HepG2 (cell line): ENCODE measurements at regions not wholly inside any gene's neighbourhood (a gene's known extent, or its start where the extent isn't known, plus 50 kb on each side); places are given as distances from the start of the nearest gene placed in this dataset.

Experiments used
- ATAC-seq: fragments of 200-7000 bp; cut with Tn5 transposase; 3 replicates; pipeline ENCODE4 v1.9.1; 2020; ENCODE audit warnings: mild to moderate bottlenecking, moderate library complexity
- BruUV-seq: library from RNA; stranded (reverse); fragments of 400-500 nt; replicated peaks from 2 replicates; lab custom pipeline; 2021; lab: Mats Ljungman, UMichigan
- CTCF ChIA-PET: fragments of 300-600 bp; formaldehyde crosslinking; extraction: SDS; loops from one replicate; lab custom pipeline; 2021; ENCODE audit warnings: low total read pairs, inconsistent platforms, low intra/inter-chr PET ratio; lab: Yijun Ruan, JAX
- POLR2A ChIA-PET: fragments of 350-600 bp; sonication (Branson Sonifier 250); formaldehyde crosslinking; loops from one replicate; lab custom pipeline; 2020; ENCODE audit warnings: antibody characterized with exemption, inconsistent platforms; lab: Yijun Ruan, JAX
- DNase-seq: peaks from one replicate; pipeline ENCODE4 v3.0.0-alpha.2; 2015; ENCODE audit warnings: low spot score
- FAIRE-seq: peaks from 3 replicates; lab custom pipeline; 2011; peaks lifted over from hg19 to GRCh38; lab: Jason Lieb, UNC
- H2AFZ ChIP-seq: one replicate; pipeline ENCODE4 v1.6.1; 2011; ENCODE audit warnings: low read length, inconsistent platforms
- H3K27ac ChIP-seq: fragments of 300-600 bp; 3 replicates; pipeline ENCODE4 v1.8.0; 2011; ENCODE audit warnings: mixed run types, mild to moderate bottlenecking, mixed read lengths, low read length, inconsistent platforms; ENCODE audit not compliant: insufficient read depth; ENCODE audit errors: extremely low read length
- H3K27me3 ChIP-seq, 2 experiments: fragments of 200-600 bp in 1 of 2; 2 replicates in 1 of 2; 3 replicates in 1 of 2; pipeline versions ENCODE4 v1.6.0 to v1.8.0; 2011; ENCODE audit warnings: low read length in 2 of 2, mild to moderate bottlenecking in 2 of 2, moderate library complexity in 2 of 2, inconsistent platforms in 1 of 2; ENCODE audit not compliant: insufficient read depth in 2 of 2, control insufficient read depth in 1 of 2
- H3K36me3 ChIP-seq, 2 experiments: fragments of 200-600 bp in 1 of 2; replicated peaks in 1 of 2; 2 replicates in 1 of 2; 3 replicates in 1 of 2; pipeline versions ENCODE4 v1.5.1 to v1.8.0; 2011; ENCODE audit warnings: low read length in 2 of 2, inconsistent platforms in 1 of 2; ENCODE audit not compliant: insufficient read depth in 2 of 2, control insufficient read depth in 1 of 2
- H3K4me1 ChIP-seq: 2 replicates; pipeline ENCODE4 v1.5.1; 2012; ENCODE audit warnings: low read length, inconsistent platforms; ENCODE audit not compliant: insufficient read depth
- H3K4me2 ChIP-seq: 2 replicates; pipeline ENCODE4 v1.6.0; 2011; ENCODE audit warnings: low read depth, low read length, inconsistent platforms
- H3K4me3 ChIP-seq, 3 experiments: fragments of 200-600 bp in 1 of 3; sonication (generic), shearing (Covaris generic) in 1 of 3; replicated peaks in 1 of 3; 2 replicates each; pipeline ENCODE4 v1.5.1; 2011 to 2016; ENCODE audit warnings: low read length in 3 of 3, inconsistent platforms in 2 of 3, low read depth in 2 of 3, mild to moderate bottlenecking in 2 of 3, control low read depth in 1 of 3, mixed read lengths in 1 of 3; ENCODE audit not compliant: insufficient read depth in 1 of 3
- H3K79me2 ChIP-seq: one replicate; pipeline ENCODE4 v1.6.1; 2011; ENCODE audit warnings: low read length, inconsistent platforms; ENCODE audit not compliant: insufficient read depth
- H3K9ac ChIP-seq: 2 replicates; pipeline ENCODE4 v1.6.0; 2011; ENCODE audit warnings: mild to moderate bottlenecking, low read depth, low read length, inconsistent platforms; ENCODE audit not compliant: insufficient read depth
- H3K9me3 ChIP-seq: 2 replicates; pipeline ENCODE4 v1.5.1; 2012; ENCODE audit warnings: mild to moderate bottlenecking, low read length
- H4K20me1 ChIP-seq: 2 replicates; pipeline ENCODE4 v1.6.0; 2011; ENCODE audit warnings: inconsistent platforms, mild to moderate bottlenecking, low read length, moderate library complexity; ENCODE audit not compliant: insufficient read depth
- ARNTL ChIP-seq: sonication (generic); formaldehyde crosslinking; IDR thresholded peaks from 2 replicates; pipeline ENCODE4 v1.4.0; 2020; ENCODE audit warnings: mild to moderate bottlenecking, missing genetic modification reagents
- CEBPZ ChIP-seq: IDR thresholded peaks from 2 replicates; pipeline ENCODE4 v1.6.1; 2012; ENCODE audit warnings: low read length, improper control_type of control experiment
- ELF3 ChIP-seq: IDR thresholded peaks from 2 replicates; pipeline ENCODE4 v1.6.1; 2016; ENCODE audit warnings: missing genetic modification reagents, missing compliant biosample characterization
- ETS1 ChIP-seq: sonication (generic); formaldehyde crosslinking; IDR thresholded peaks from 2 replicates; pipeline ENCODE4 v1.4.0; 2020; ENCODE audit warnings: missing genetic modification reagents
- FOXC1 ChIP-seq: sonication (generic); formaldehyde crosslinking; IDR thresholded peaks from 2 replicates; pipeline ENCODE4 v1.8.0; 2022; ENCODE audit warnings: mild to moderate bottlenecking, missing genetic modification reagents, borderline replicate concordance
- HMG20A ChIP-seq: IDR thresholded peaks from 2 replicates; pipeline ENCODE4 v1.6.1; 2016; ENCODE audit warnings: borderline replicate concordance
- HNRNPLL ChIP-seq: fragments of 200-400 bp; formaldehyde crosslinking; IDR thresholded peaks from 2 replicates; pipeline ENCODE4 v1.6.1; 2017; ENCODE audit warnings: mild to moderate bottlenecking, low read depth, low read length; ENCODE audit not compliant: poor library complexity, severe bottlenecking
- KLF6 ChIP-seq: IDR thresholded peaks from 2 replicates; pipeline ENCODE4 v1.8.0; 2016; ENCODE audit warnings: missing biosample characterization, missing genetic modification reagents
- PCBP2 ChIP-seq: fragments of 200-400 bp; formaldehyde crosslinking; optimal IDR thresholded peaks from 2 replicates; pipeline ENCODE3; 2018; ENCODE audit warnings: low read length, low read depth; ENCODE audit not compliant: poor library complexity, severe bottlenecking
- RFX1 ChIP-seq: fragments of 450-650 bp; IDR thresholded peaks from 2 replicates; pipeline ENCODE4 v1.6.1; 2017
- ZFX ChIP-seq: sonication (generic); formaldehyde crosslinking; IDR thresholded peaks from 2 replicates; pipeline ENCODE4 v1.4.0; 2020; ENCODE audit warnings: mild to moderate bottlenecking, low read depth, missing genetic modification reagents, moderate library complexity
- ZKSCAN1 ChIP-seq: fragments of 150-350 bp; IDR thresholded peaks from 2 replicates; pipeline ENCODE4 v1.6.1; 2014; ENCODE audit warnings: low read length
- ZNF430 ChIP-seq: sonication (generic); formaldehyde crosslinking; IDR thresholded peaks from 2 replicates; pipeline ENCODE4 v1.9.0; 2021; ENCODE audit warnings: mild to moderate bottlenecking, missing genetic modification reagents
- ZNF580 ChIP-seq: IDR thresholded peaks from 2 replicates; pipeline ENCODE4 v1.6.1; 2016; ENCODE audit warnings: low read depth, borderline replicate concordance
- ZNF616 ChIP-seq: sonication (generic); formaldehyde crosslinking; IDR thresholded peaks from 2 replicates; pipeline ENCODE4 v1.5.0; 2020; ENCODE audit warnings: low read depth, mild to moderate bottlenecking, missing genetic modification reagents
- ZNF740 ChIP-seq: sonication (generic); formaldehyde crosslinking; IDR thresholded peaks from 2 replicates; pipeline ENCODE4 v1.4.0; 2020; ENCODE audit warnings: missing genetic modification reagents
- ZNF777 ChIP-seq: sonication (generic); formaldehyde crosslinking; IDR thresholded peaks from 2 replicates; pipeline ENCODE4 v1.4.0; 2020; ENCODE audit warnings: missing genetic modification reagents
- WGBS: methylation state at CpG from one replicate; pipeline ENCODE4 v1.1.6; 2017; ENCODE audit warnings: low lambda C conversion rate; 5-methylcytosine and 5-hydroxymethylcytosine counted together
- in situ Hi-C: cut with HindIII; loops from 2 replicates; pipeline ENCODE4 v1.10.0; 2017; ENCODE audit warnings: low pct_unique_long_range_greater_than_20kb; ENCODE audit not compliant: extremely low pct_ligation_motif_present
- intact Hi-C: fragments of 100-400 bp; cut with micrococcal nuclease; formaldehyde crosslinking; loops from one replicate; pipeline ENCODE4 v1.10.0; 2022; ENCODE audit not compliant: unreplicated experiment

GRCh38 chr3:157906627-157907026 is 199.6 kb downstream of the SHOX2 start:
- intact Hi-C loops, result no loop called here
- no TSS peak for BruUV-seq
- no peak for DNase-seq
- in situ Hi-C loops, result no loop called here
- no peak overlapping the region for H3K4me3 ChIP-seq
- H3K9ac ChIP-seq, result no peak overlapping the region
- no peak overlapping the region for H3K27ac ChIP-seq
- no peaks in the 10 kb centered on the region for H3K79me2 ChIP-seq
- ChIA-PET POLR2A (no interaction called here), CTCF (no interaction called here)
- FAIRE-seq, result no peak
- no peak for TF ChIP-seq RFX1
- no peak for TF ChIP-seq HMG20A (CRISPR knock-in tag)
- TF ChIP-seq ZNF616 (CRISPR knock-in tag), result no peak
- TF ChIP-seq ZNF777, result no peak
- TF ChIP-seq ZNF580 (CRISPR knock-in tag), result no peak
- no peak for TF ChIP-seq PCBP2
- TF ChIP-seq ELF3 (CRISPR knock-in tag), result no peak
- TF ChIP-seq HNRNPLL, result no peak
- no peak for TF ChIP-seq KLF6 (CRISPR knock-in tag)
- TF ChIP-seq ZNF430 (CRISPR knock-in tag), result no peak
- H3K9me3 ChIP-seq, result peaks cover 8% of the 10 kb centered on the region; the same call in 1 of the 2 replicates
- H4K20me1 ChIP-seq, result no peaks in the 10 kb centered on the region
- ATAC-seq, result no peak
- H3K36me3 ChIP-seq, result no peaks in the 10 kb centered on the region
- no peaks in the 10 kb centered on the region for H3K4me1 ChIP-seq
- H3K4me2 ChIP-seq, result no peak overlapping the region
- H2AFZ ChIP-seq, result no peak overlapping the region
- H3K27me3 ChIP-seq, result no peaks in the 10 kb centered on the region

- WGBS, result 3% methylated on average over 1 of the region's 1 CpG
- ChIA-PET POLR2A (no interaction called here), CTCF (no interaction called here)
- intact Hi-C loops, result no loop called here
- Histone ChIP-seq H3K9me3 (peaks cover 8% of the 10 kb centered on the region; the same call in 1 of the 2 replicates), H2AFZ (no peak overlapping the region), H3K27me3 (no peaks in the 10 kb centered on the region), H4K20me1 (no peaks in the 10 kb centered on the region), H3K4me1 (no peaks in the 10 kb centered on the region), H3K4me3 (no peak overlapping the region), H3K27ac (no peak overlapping the region), H3K9ac (no peak overlapping the region), H3K4me2 (no peak overlapping the region), H3K79me2 (no peaks in the 10 kb centered on the region), H3K36me3 (no peaks in the 10 kb centered on the region)
- FAIRE-seq (no peak), DNase-seq (no peak), ATAC-seq (no peak)
- BruUV-seq, result no TSS peak
- in situ Hi-C loops, result no loop called here
- TF ChIP-seq CEBPZ (no peak), ARNTL (CRISPR knock-in tag) (no peak), ZFX (CRISPR knock-in tag) (no peak), FOXC1 (no peak), ETS1 (CRISPR knock-in tag) (no peak), ZKSCAN1 (no peak), ZNF740 (CRISPR knock-in tag) (no peak)
Measured at GRCh38 chr3:157905885-157906284, 200.3 kb downstream of the SHOX2 start.
